ENCODE measurements at regions not wholly inside any gene's neighbourhood (a gene's known extent, or its start where the extent isn't known, plus 50 kb on each side); places are given as distances from the start of the nearest gene placed in this dataset.

DNA sequence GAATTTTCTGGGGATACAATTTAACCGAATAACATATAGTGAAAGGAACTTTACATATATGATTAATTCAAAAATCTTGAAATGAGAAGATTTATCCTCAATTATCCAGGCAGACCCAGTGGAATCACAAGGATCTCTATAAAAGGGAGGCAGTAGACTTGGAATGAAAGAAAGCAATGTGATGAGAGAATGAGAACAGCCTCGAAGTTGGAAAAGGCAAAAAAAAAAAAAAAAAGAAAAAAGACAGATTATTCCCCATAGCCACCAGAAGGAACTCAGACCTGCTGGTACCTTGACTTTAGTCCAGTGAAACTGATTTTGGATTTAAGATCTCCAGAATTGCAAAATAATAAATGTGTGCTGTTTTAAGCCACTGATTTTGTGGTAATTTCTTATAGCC lies 416.3 kb upstream of the OR4E1 start:
- Histone ChIP-seq H3K4me1 (replicated peaks in 1 of 4; ENCODE audit: control insufficient read depth in 3 of 4, insufficient read depth in 4 of 4, low read length in 3 of 4) (no peaks in the 10 kb centered on the region), H3K36me3 (ENCODE audit: control insufficient read depth in 2 of 4, insufficient read depth in 4 of 4, low read length in 3 of 4) (no peaks in the 10 kb centered on the region), H3K14ac (ENCODE audit: insufficient read length) (no peak overlapping the region), H2AFZ (ENCODE audit: low read length) (no peak overlapping the region), H2BK120ac (replicated peaks; ENCODE audit: low read depth, low read length) (no peak overlapping the region), H3K9me3 (ENCODE audit: insufficient read depth in 2 of 2, low read depth in 1 of 2, low read length in 1 of 2) (no peaks in the 10 kb centered on the region), H3K23me2 (ENCODE audit: low read depth, low read length) (no peaks in the 10 kb centered on the region), H3K27me3 (replicated peaks in 1 of 4; ENCODE audit: control insufficient read depth in 3 of 4, extremely low read depth in 1 of 4, insufficient read depth in 3 of 4, low read length in 3 of 4) (no peaks in the 10 kb centered on the region), H4K20me1 (replicated peaks in 1 of 2; ENCODE audit: control insufficient read depth in 1 of 2, insufficient read depth in 2 of 2, low read length in 2 of 2) (no peaks in the 10 kb centered on the region), H3K23ac (ENCODE audit: insufficient read length) (no peak overlapping the region), H3K27ac (ENCODE audit: low read depth, low read length) (no peak overlapping the region), H2AK5ac (ENCODE audit: low read depth, low read length) (no peak overlapping the region), H3K56ac (replicated peaks; ENCODE audit: insufficient read length, low read depth, low read length) (no peak overlapping the region), H4K8ac (ENCODE audit: extremely low read depth, insufficient read depth, low read length) (no peak overlapping the region), H3K79me2 (ENCODE audit: control insufficient read depth in 1 of 2, insufficient read depth in 2 of 2, low read length in 2 of 2) (no peaks in the 10 kb centered on the region), H2BK12ac (ENCODE audit: low read depth, low read length) (no peak overlapping the region), H2BK5ac (ENCODE audit: low read depth, low read length) (no peak overlapping the region), H3K4me2 (ENCODE audit: insufficient read depth in 1 of 2, low read depth in 2 of 2, low read length in 2 of 2) (no peak overlapping the region), H3K4me3 (ENCODE audit: extremely low read depth in 1 of 4, insufficient read depth in 2 of 4, low read depth in 3 of 4, low read length in 4 of 4) (no peak overlapping the region), H3K79me1 (ENCODE audit: low read depth, low read length) (no peaks in the 10 kb centered on the region), H3K9ac (replicated peaks in 1 of 4; ENCODE audit: extremely low read depth in 1 of 4, low read depth in 3 of 4, low read length in 3 of 4) (no peak overlapping the region), H3K4ac (replicated peaks; ENCODE audit: insufficient read length, low read depth, low read length) (no peak overlapping the region), H4K91ac (replicated peaks; ENCODE audit: insufficient read length, low read length) (no peak overlapping the region), H2BK15ac (ENCODE audit: low read length) (no peak overlapping the region), H3K18ac (ENCODE audit: extremely low read depth, low read length) (no peak overlapping the region), H2BK20ac (ENCODE audit: low read length) (no peak overlapping the region), H4K5ac (ENCODE audit: insufficient read length, low read depth, low read length) (no peak overlapping the region)
- no peak for TF ChIP-seq SP4 (IDR thresholded peaks at IDR 0.05; ENCODE audit: low read length)
- no peak for TF ChIP-seq SRF (IDR thresholded peaks at IDR 0.05; ENCODE audit: low read depth, low read length)
- WGBS, 2 experiments (ENCODE audit: extremely low coverage in 1 of 2, insufficient coverage in 1 of 2, insufficient read length in 1 of 2, insufficient replicate concordance in 2 of 2, low coverage in 1 of 2, low lambda C conversion rate in 2 of 2, missing lambda C conversion rate in 1 of 2), result 97% methylated on average over 2 of the region's 2 CpGs; no CpG with 5 or more reads in 1 of the 2 experiments
- FAIRE-seq (no peak), DNase-seq (ENCODE audit: low read depth in 1 of 2, low spot score in 2 of 2) (no peak)
- ChIA-PET CTCF (ENCODE audit: partially characterized antibody) (interaction anchor here (1.7 kb wide), 1 partner anchor 10 kb away, joined by 6 read pairs; no protein-coding TSS in a partner anchor), POLR2A (ENCODE audit: partially characterized antibody) (no interaction called here)
